BJ (cell line): ENCODE measurements at regions not wholly inside any gene's neighbourhood (a gene's known extent, or its start where the extent isn't known, plus 50 kb on each side); places are given as distances from the start of the nearest gene placed in this dataset.
"Not testable (repeated sequence)": the region's sequence is repeated elsewhere in the genome, so short reads cannot be mapped to it uniquely, and the experiment has no call there.

Experiments
- CTCF ChIA-PET: fragments of 350-600 bp; formaldehyde crosslinking; extraction: SDS; loops from one replicate; lab custom pipeline; 2021; ENCODE audit warnings: antibody characterized with exemption, inconsistent platforms; lab: Yijun Ruan, JAX
- POLR2A ChIA-PET: fragments of 300-600 bp; sonication (Branson Sonifier 250); formaldehyde crosslinking; extraction: SDS; loops from one replicate; lab custom pipeline; 2021; ENCODE audit warnings: antibody characterized with exemption; lab: Charles Lee
- DNase-seq: peaks from one replicate; pipeline ENCODE4 v3.0.0-alpha.2; 2011; ENCODE audit warnings: low read depth
- H3K27me3 ChIP-seq: 2 replicates; pipeline ENCODE4 v1.6.0; 2011; ENCODE audit warnings: low read length; ENCODE audit not compliant: control insufficient read depth, insufficient read depth
- H3K36me3 ChIP-seq: 2 replicates; pipeline ENCODE4 v1.5.1; 2011; ENCODE audit warnings: low read length; ENCODE audit not compliant: control insufficient read depth, insufficient read depth
- H3K4me3 ChIP-seq: 2 replicates; pipeline ENCODE4 v1.5.1; 2011; ENCODE audit warnings: low read depth, mild to moderate bottlenecking, control low read depth, low read length
- TF ChIP-seq, protein P1 (sequence below): IDR thresholded peaks from 2 replicates; pipeline ENCODE4 v1.5.1; 2011; ENCODE audit warnings: low read depth, mild to moderate bottlenecking, control low read depth, inconsistent platforms, low read length, moderate library complexity; ENCODE audit not compliant: insufficient read depth

DNA sequence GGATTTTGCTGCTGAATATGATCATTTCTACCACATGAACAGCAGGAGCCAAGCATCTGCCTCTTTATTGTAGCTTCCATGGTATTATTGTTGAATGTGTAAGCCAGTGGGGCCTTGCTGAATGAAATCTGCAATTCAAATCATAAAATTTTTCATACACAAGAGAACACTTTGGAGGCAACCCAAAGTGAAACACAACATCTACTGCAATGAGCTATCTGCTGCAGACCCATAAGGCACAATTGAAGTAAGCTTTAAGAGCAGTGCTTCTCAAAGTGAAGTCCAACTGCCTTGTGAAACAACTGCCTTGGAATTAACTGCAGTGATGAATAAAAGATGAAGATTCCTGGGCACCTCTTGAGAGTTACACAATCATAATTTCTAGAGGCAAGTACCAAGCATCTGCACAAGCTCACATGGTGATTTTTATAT, 626.3 kb upstream of the INTU start:
- no peaks in the 10 kb centered on the region for H3K36me3 ChIP-seq
- H3K27me3 ChIP-seq, result no peaks in the 10 kb centered on the region
- no peak overlapping the region for H3K4me3 ChIP-seq
- POLR2A ChIA-PET, result no interaction called here
- CTCF ChIA-PET, result interaction anchor here (0.5 kb wide), 1 partner anchor 77 kb away, joined by 3 read pairs; no protein-coding TSS in a partner anchor
- TF ChIP-seq, protein P1, sequence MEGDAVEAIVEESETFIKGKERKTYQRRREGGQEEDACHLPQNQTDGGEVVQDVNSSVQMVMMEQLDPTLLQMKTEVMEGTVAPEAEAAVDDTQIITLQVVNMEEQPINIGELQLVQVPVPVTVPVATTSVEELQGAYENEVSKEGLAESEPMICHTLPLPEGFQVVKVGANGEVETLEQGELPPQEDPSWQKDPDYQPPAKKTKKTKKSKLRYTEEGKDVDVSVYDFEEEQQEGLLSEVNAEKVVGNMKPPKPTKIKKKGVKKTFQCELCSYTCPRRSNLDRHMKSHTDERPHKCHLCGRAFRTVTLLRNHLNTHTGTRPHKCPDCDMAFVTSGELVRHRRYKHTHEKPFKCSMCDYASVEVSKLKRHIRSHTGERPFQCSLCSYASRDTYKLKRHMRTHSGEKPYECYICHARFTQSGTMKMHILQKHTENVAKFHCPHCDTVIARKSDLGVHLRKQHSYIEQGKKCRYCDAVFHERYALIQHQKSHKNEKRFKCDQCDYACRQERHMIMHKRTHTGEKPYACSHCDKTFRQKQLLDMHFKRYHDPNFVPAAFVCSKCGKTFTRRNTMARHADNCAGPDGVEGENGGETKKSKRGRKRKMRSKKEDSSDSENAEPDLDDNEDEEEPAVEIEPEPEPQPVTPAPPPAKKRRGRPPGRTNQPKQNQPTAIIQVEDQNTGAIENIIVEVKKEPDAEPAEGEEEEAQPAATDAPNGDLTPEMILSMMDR, result no peak
- no peak for DNase-seq

DNA sequence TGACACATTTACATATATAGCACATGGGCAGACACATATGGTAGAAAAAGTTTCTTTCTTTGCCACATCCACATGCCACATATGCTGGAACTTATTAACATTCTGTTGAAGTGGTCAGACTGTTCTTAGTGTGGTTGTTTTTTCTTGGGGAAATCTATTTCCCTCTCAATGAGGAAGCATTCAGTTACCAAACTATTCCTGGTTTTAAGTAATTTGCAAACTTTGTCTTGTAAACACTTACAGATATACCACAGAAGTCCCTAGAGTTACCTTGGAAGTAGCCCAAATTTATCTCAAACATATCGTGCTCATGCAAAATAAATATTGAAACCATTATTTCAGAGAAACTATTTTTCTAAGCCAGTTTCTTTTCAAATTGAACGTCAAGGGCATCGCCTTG, 625.5 kb upstream of the INTU start:
- ChIA-PET CTCF (no interaction called here), POLR2A (no interaction called here)
- Histone ChIP-seq H3K27me3 (no peaks in the 10 kb centered on the region), H3K4me3 (no peak overlapping the region), H3K36me3 (no peaks in the 10 kb centered on the region)
- TF ChIP-seq, protein P1, result no peak
- no peak for DNase-seq

DNA sequence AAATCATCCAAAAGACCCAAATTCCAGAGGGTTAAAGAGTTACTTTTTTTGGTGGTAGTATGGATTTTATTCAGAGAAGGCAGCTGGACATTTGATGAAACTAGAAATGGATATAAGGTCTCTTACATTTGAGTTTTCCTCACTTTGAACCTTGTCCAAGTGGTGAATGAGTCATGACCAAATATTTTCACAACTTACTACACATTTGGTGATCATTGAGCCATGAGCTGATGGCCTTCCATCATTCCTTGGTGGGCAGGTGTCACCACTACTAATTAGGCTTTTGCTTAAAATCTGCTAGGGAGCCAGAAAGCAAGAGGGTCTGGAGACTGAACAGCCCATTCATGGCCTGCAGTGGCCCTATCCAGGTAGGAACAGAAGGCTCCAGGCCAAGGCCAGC, 620.2 kb upstream of the INTU start:
- TF ChIP-seq, protein P1, result no peak
- CTCF ChIA-PET, result interaction anchor here (0.6 kb wide), 1 partner anchor 21 kb away, joined by 4 read pairs; no protein-coding TSS in a partner anchor

DNA sequence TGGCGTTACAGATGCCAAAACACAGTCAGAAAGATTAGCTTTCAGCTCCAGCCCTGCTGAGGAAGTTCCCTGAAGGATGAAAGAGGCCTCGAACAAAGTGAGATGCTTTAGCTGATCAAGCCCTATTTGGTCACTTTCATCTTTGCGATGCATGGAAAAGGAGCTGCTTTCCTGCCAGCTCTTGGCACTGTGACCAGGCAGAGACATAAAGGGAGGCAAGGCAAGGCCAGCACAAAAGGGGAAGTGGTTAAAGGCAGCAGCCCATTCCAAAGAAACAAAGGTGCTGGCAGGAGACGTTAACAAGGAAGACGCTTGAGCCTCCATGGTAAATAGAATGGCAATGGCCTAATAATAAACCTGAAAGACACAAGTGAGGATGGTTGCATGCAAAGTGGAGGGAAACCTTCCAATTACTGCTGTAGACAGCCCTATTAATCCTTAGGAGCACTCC, 617.1 kb upstream of the INTU start:
- CTCF ChIA-PET, result no interaction called here
- Histone ChIP-seq H3K36me3 (no peaks in the 10 kb centered on the region), H3K4me3 (no peak overlapping the region), H3K27me3 (no peaks in the 10 kb centered on the region)
- DNase-seq, result no peak
- TF ChIP-seq, protein P1, result no peak
- POLR2A ChIA-PET, result no interaction called here

More for the DNA sequence above, 620.2 kb upstream of the INTU start:
- POLR2A ChIA-PET, result no interaction called here
- Histone ChIP-seq H3K36me3 (no peaks in the 10 kb centered on the region), H3K4me3 (no peak overlapping the region), H3K27me3 (no peaks in the 10 kb centered on the region)
- DNase-seq, result no peak

DNA sequence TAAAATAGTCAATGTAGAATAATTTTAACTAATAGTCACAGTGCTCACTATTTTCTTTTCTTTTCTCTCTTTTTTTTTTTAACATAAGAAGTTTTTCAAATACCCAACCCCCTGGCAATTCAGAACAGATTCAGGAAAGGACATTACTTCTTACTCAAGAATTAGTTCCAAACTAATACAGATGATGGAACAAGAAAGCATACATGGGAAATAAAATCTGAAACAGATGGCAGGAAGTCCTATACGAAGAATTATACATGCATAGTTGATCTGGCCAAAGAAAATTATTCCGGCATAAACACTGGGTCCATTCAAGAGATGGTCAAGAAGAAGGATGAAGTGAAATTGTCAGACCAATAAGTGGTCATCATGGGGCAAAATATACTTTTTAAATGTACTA, 614.4 kb upstream of the INTU start:
- Histone ChIP-seq H3K36me3 (no peaks in the 10 kb centered on the region), H3K4me3 (no peak overlapping the region), H3K27me3 (no peaks in the 10 kb centered on the region)
- POLR2A ChIA-PET, result no interaction called here
- DNase-seq, result no peak
- TF ChIP-seq, protein P1, result no peak
- CTCF ChIA-PET, result no interaction called here

DNA sequence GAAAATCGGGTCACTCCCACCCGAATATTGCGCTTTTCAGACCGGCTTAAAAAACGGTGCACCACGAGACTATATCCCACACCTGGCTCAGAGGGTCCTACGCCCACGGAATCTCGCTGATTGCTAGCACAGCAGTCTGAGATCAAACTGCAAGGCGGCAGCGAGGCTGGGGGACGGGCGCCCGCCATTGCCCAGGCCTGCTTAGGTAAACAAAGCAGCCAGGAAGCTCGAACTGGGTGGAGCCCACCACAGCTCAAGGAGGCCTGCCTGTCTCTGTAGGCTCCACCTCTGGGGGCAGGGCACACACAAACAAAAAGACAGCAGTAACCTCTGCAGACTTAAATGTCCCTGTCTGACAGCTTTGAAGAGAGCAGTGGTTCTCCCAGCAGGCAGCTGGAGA, 611.9 kb upstream of the INTU start:
- DNase-seq, H3K4me3 ChIP-seq, POLR2A ChIA-PET, H3K27me3 ChIP-seq, CTCF ChIA-PET, H3K36me3 ChIP-seq: not testable (repeated sequence)
